Dedifferentiated amniotic fluid mesenchymal stem cell (primary cell): ENCODE measurements at regions not wholly inside any gene's neighbourhood (a gene's known extent, or its start where the extent isn't known, plus 50 kb on each side); places are given as distances from the start of the nearest gene placed in this dataset.

Source experiments
- DNase-seq: peaks from one replicate; pipeline ENCODE4 v3.0.0-alpha.2; 2016; ENCODE audit errors: extremely low spot score

- no peak for DNase-seq
Measured at GRCh38 chr22:27538666-27539065, 262.9 kb downstream of the MN1 start.

- no peak for DNase-seq
Measured at GRCh38 chr22:27540247-27540646, 261.3 kb downstream of the MN1 start.

GRCh38 chr22:27540656-27541396, 260.7 kb downstream of the MN1 start:
- no peak for DNase-seq

GRCh38 chr22:27541836-27542235, 259.7 kb downstream of the MN1 start:
- no peak for DNase-seq

GRCh38 chr22:27542602-27543001, 259.0 kb downstream of the MN1 start:
- DNase-seq: no peak

GRCh38 chr22:27543460-27543859, 258.1 kb downstream of the MN1 start:
- no peak for DNase-seq

GRCh38 chr22:27545085-27545484, 256.5 kb downstream of the MN1 start:
- no peak for DNase-seq

- no peak for DNase-seq
Measured at GRCh38 chr22:27546157-27546935, 255.2 kb downstream of the MN1 start.

GRCh38 chr22:27551402-27551801, 250.2 kb downstream of the MN1 start:
- DNase-seq: no peak

- DNase-seq: no peak
Measured at GRCh38 chr22:27552176-27552575, 249.4 kb downstream of the MN1 start.

- DNase-seq: no peak
Measured at GRCh38 chr22:27552863-27553262, 248.7 kb downstream of the MN1 start.

GRCh38 chr22:27554106-27554811, 247.3 kb downstream of the MN1 start:
- no peak for DNase-seq

- no peak for DNase-seq
Measured at GRCh38 chr22:27554841-27555456, 246.6 kb downstream of the MN1 start.

- DNase-seq: no peak
Measured at GRCh38 chr22:27556371-27556770, 245.2 kb downstream of the MN1 start.

GRCh38 chr22:27557286-27558008, 244.1 kb downstream of the MN1 start:
- no peak for DNase-seq

- DNase-seq: no peak
Measured at GRCh38 chr22:27558658-27559371, 242.7 kb downstream of the MN1 start.

GRCh38 chr22:27560781-27561180, 240.8 kb downstream of the MN1 start:
- DNase-seq: no peak

- no peak for DNase-seq
Measured at GRCh38 chr22:27561286-27561904, 240.2 kb downstream of the MN1 start.

- DNase-seq: no peak
Measured at GRCh38 chr22:27564806-27565205, 236.8 kb downstream of the MN1 start.

GRCh38 chr22:27566602-27567001, 235.0 kb downstream of the MN1 start:
- no peak for DNase-seq
